LNCaP clone FGC (cell line): ENCODE measurements at regions not wholly inside any gene's neighbourhood (a gene's known extent, or its start where the extent isn't known, plus 50 kb on each side); places are given as distances from the start of the nearest gene placed in this dataset.
A peak's percentile ranks its signal among the peaks of the same experiment; 100 is the strongest.

Source experiments
- DNase-seq: peaks from one replicate; pipeline ENCODE4 v3.0.0-alpha.2; 2011; ENCODE audit warnings: low read depth
- H3K4me3 ChIP-seq: 2 replicates; pipeline ENCODE4 v1.5.1; 2011; ENCODE audit warnings: mild to moderate bottlenecking, low read depth, low read length, control low read depth
- TF ChIP-seq, protein P1 (sequence below): IDR thresholded peaks from 2 replicates; pipeline ENCODE4 v1.5.1; 2012; ENCODE audit warnings: mild to moderate bottlenecking; ENCODE audit not compliant: control insufficient read depth, insufficient read depth; ENCODE audit errors: extremely low read depth

- H3K4me3 ChIP-seq: no peak overlapping the region
- TF ChIP-seq, protein P1, sequence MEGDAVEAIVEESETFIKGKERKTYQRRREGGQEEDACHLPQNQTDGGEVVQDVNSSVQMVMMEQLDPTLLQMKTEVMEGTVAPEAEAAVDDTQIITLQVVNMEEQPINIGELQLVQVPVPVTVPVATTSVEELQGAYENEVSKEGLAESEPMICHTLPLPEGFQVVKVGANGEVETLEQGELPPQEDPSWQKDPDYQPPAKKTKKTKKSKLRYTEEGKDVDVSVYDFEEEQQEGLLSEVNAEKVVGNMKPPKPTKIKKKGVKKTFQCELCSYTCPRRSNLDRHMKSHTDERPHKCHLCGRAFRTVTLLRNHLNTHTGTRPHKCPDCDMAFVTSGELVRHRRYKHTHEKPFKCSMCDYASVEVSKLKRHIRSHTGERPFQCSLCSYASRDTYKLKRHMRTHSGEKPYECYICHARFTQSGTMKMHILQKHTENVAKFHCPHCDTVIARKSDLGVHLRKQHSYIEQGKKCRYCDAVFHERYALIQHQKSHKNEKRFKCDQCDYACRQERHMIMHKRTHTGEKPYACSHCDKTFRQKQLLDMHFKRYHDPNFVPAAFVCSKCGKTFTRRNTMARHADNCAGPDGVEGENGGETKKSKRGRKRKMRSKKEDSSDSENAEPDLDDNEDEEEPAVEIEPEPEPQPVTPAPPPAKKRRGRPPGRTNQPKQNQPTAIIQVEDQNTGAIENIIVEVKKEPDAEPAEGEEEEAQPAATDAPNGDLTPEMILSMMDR: no peak
- no peak for DNase-seq
Observed at GRCh38 chr11:37089439-37089838, 491.4 kb upstream of the RAG2 start.

GRCh38 chr11:37088573-37088910 is 490.5 kb upstream of the RAG2 start:
- TF ChIP-seq, protein P1: no peak
- H3K4me3 ChIP-seq: no peak overlapping the region
- no peak for DNase-seq

- peak; percentile 56 for DNase-seq
- H3K4me3 ChIP-seq: no peak overlapping the region
- TF ChIP-seq, protein P1: no peak
Observed at GRCh38 chr11:37087650-37088572, 489.9 kb upstream of the RAG2 start.

GRCh38 chr11:37078521-37078920 is 480.5 kb upstream of the RAG2 start:
- DNase-seq: no peak
- TF ChIP-seq, protein P1: no peak
- no peak overlapping the region for H3K4me3 ChIP-seq

- DNase-seq: no peak
- TF ChIP-seq, protein P1: no peak
- no peak overlapping the region for H3K4me3 ChIP-seq
Observed at GRCh38 chr11:37076866-37077265, 478.8 kb upstream of the RAG2 start.

DNA sequence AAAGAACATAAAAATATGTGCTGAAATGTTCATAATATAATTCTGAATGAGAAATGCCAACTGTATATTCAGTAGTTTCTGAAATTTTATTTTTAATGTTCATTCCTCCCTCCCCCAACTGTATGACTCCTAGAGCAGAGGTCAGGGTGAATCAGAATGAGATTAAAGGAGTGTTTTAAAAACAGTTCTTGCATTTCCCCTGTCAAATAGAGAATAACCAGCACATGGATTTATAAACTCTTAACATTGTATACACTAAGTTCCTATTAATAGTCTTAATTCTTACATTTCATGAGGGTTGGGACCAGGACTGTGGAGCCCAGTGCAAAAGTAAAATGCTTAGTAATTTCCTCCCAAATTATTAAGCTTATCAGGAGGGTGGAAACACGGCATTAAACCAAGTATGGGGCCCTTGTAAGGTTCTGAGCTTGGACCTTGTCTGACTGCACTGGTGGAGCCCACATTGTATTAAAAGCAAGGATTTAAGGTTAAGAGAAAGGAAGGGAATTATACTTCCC is 474.6 kb upstream of the RAG2 start:
- no peak for DNase-seq
- TF ChIP-seq, protein P1: no peak

More for the DNA sequence above, 474.6 kb upstream of the RAG2 start:
- H3K4me3 ChIP-seq: no peak overlapping the region
